Effector CD8-positive, alpha-beta T cell (primary cell): ENCODE measurements at regions not wholly inside any gene's neighbourhood (a gene's known extent, or its start where the extent isn't known, plus 50 kb on each side); places are given as distances from the start of the nearest gene placed in this dataset.
"Not testable (repeated sequence)": the region's sequence is repeated elsewhere in the genome, so short reads cannot be mapped to it uniquely, and the experiment has no call there.

Experiments
- DNase-seq: peaks from one replicate; lab custom pipeline; 2025; lab: John Stamatoyannopoulos, UW

GRCh38 chr14:84512823-84513222 is 1017.1 kb upstream of the FLRT2 start:
- not testable (repeated sequence) for DNase-seq

DNA sequence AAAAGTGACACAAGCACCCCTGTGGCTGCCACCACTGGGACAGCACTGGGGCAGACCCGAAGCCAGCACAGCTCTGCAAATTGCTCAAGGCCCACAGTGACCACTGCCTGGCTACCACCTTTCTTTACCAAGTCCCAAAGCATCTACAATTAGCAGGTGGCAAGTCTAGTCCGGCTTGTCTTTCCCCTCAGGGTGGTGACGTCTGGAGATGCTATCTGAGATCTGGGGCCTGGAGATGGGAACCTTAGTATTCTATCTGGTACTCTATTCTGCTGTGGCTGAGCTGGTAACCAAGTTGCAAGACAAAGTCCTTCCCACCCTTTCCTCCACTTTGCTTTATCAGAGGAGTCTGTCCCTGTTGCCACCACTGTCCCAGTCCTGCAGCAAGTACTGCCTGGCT is 1010.1 kb upstream of the FLRT2 start:
- DNase-seq = no peak

- DNase-seq = no peak
These were observed 1009.1 kb upstream of the FLRT2 start for GRCh38 chr14:84520711-84521338.

- DNase-seq = no peak
These were observed 1006.2 kb upstream of the FLRT2 start for GRCh38 chr14:84523746-84524145.

DNA sequence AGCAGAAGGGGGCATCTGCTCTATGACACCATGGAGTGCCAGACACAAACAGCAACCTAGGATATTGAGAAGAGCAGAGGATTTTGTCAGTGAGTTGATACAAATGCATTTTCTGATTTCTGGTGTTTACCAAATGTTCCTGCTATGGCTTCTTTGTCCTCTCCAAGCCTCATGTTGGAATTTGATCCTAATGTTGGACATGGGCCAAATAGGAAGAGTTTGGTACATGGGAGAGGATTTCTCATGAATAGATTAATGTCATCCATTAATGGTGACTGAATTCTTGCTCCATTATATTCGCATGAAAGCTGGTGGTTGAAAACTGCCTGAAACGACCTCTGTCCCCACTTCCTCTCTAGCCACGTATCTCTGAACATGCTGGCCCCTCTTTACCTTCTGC is 1002.2 kb upstream of the FLRT2 start:
- DNase-seq = no peak

- DNase-seq = no peak
These were observed 997.9 kb upstream of the FLRT2 start for GRCh38 chr14:84532016-84532415.

- DNase-seq = no peak
These were observed 996.7 kb upstream of the FLRT2 start for GRCh38 chr14:84533181-84533725.

- no peak for DNase-seq
These were observed 996.2 kb upstream of the FLRT2 start for GRCh38 chr14:84533791-84534190.

GRCh38 chr14:84535484-84535883 is 994.5 kb upstream of the FLRT2 start:
- DNase-seq = no peak

GRCh38 chr14:84535976-84536375 is 994.0 kb upstream of the FLRT2 start:
- DNase-seq = no peak

GRCh38 chr14:84541018-84541417 is 988.9 kb upstream of the FLRT2 start:
- DNase-seq = no peak

DNA sequence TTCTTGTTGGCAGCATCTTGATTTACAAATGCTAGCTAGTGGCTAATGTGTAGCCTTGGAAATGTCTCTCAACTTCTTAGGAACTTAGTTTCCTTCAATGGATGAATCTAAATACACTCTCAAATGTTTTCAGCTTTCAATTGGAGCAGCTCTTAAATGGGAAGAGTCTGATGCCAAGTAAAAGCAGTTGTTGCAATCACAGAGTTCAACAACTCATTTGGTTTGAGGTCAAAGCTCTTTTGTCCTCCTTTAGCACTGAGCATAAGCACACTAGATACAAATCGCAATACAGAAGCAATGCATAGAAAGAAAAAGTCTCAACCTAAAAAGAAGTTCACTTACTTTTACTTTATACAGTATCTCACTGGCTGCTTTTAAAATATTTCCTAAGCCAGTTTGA is 986.1 kb upstream of the FLRT2 start:
- DNase-seq = no peak

- DNase-seq = no peak
These were observed 985.3 kb upstream of the FLRT2 start for GRCh38 chr14:84544486-84545131.

- no peak for DNase-seq
These were observed 983.7 kb upstream of the FLRT2 start for GRCh38 chr14:84546236-84546635.

DNA sequence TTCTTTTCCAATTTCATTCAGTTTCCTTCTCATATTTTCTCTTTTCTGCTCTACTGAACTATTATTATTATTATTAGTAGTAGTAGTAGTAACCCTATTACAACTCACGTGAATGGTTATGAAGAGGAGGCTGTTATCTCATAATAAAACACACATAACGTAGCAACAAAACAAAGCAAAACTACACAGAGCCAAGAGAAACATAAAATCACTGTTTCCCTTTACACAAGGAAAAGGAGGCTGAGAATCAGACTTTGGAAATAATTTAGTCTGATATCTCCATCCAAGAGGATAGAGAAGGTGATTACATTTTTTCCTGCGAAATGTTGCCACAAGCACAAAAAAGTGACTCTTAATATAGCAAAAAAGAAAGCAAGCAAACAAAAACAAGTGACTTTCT is 975.8 kb upstream of the FLRT2 start:
- no peak for DNase-seq

DNA sequence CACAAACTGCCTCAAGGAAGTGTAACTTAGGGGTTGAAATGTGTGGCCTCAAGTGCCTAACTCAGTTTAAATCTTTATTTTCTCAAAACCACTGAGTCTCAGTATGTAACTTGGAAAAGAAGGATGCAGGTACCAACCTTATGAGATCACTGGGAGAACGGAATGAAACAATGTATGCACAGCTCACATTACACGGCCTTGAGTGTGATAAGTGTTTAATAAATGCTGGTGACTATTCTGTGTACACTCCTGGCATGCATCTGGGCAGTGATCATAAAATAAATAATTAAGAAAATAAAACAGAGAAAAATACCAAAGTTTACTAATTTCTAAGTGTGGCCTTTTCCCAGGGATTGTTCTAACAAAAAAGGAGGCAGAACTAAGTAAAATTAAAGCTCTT is 974.5 kb upstream of the FLRT2 start:
- no peak for DNase-seq

GRCh38 chr14:84566109-84566508 is 963.8 kb upstream of the FLRT2 start:
- DNase-seq = no peak

GRCh38 chr14:84575681-84576080 is 954.3 kb upstream of the FLRT2 start:
- no peak for DNase-seq

DNA sequence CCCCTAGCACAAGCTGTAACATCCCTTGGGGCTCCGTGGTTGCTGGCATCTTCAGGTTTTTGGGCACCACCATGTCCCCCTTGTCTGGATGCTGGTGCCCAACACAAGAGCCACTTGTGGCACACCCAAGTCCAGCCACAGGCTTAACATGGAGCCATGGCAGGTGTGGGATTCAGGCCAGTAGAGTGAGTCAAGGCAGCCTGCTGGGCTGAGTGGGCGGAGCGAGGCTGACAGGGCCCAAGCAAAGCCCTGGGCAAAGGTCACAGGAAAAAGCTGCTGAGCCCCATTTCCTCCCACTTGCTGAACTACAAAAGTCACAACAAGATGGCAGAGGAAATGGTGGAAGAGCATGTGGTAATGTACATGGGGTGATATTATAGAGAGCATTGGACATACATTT is 950.7 kb upstream of the FLRT2 start:
- no peak for DNase-seq

- no peak for DNase-seq
These were observed 948.9 kb upstream of the FLRT2 start for GRCh38 chr14:84581041-84581440.

GRCh38 chr14:84584511-84584910 is 945.4 kb upstream of the FLRT2 start:
- no peak for DNase-seq

GRCh38 chr14:84591827-84592445 is 938.0 kb upstream of the FLRT2 start:
- no peak for DNase-seq

- no peak for DNase-seq
These were observed 937.2 kb upstream of the FLRT2 start for GRCh38 chr14:84592770-84593169.
